GM18870 (cell line): ENCODE measurements at regions not wholly inside any gene's neighbourhood (a gene's known extent, or its start where the extent isn't known, plus 50 kb on each side); places are given as distances from the start of the nearest gene placed in this dataset.
"Not testable (repeated sequence)": the region's sequence is repeated elsewhere in the genome, so short reads cannot be mapped to it uniquely, and the experiment has no call there.

Experiments used
- ATAC-seq: cut with Tn5 transposase; IDR thresholded peaks from one replicate; pipeline ENCODE4 v1.9.1; 2021; ENCODE audit warnings: moderate library complexity; ENCODE audit not compliant: unreplicated experiment

GRCh38 chr4:179164267-179164999 is 1722.2 kb upstream of the AGA start:
- no peak for ATAC-seq

- ATAC-seq, result no peak
Observed at GRCh38 chr4:179165000-179165738, 1722.9 kb upstream of the AGA start.

GRCh38 chr4:179165862-179166261 is 1723.6 kb upstream of the AGA start:
- no peak for ATAC-seq

- not testable (repeated sequence) for ATAC-seq
Observed at GRCh38 chr4:179170308-179170707, 1728.1 kb upstream of the AGA start.

DNA sequence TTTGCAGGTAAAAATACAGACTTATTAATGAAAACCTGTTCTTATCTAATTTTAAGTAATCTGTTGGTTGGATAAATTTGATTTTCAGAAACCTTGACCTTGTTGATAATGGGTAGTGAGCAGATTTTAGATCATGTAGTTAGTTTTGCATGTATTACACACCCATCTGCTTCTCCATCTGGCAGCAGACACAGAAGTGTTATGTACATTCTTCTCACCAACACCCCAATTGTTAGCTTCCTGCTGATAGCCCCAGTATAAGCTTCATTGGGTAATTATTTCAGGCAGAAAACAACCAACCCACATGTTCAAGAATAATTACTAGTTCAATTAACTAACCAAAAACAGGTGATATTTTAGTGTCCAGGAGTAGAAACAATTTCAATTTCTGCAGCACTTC is 1740.5 kb upstream of the AGA start:
- ATAC-seq, result no peak

DNA sequence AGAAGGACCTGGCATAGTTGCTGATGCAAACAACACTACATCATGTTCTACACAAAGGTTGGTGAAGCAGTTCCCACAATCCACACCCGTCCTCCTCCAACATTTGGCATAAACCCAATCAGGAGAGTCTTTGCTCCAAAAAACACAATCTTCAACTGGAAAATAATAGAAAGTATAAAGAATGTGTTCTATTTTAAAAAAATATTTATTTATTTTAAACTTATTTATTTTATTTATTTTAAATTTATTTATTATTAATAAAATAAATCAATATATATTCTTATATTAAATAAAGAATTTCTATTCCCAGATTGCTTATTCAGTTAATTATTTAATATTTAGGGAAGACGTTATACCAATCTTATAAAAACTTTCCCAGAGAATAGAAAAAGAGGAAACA is 1753.7 kb upstream of the AGA start:
- no peak for ATAC-seq

- ATAC-seq, result no peak
Observed at GRCh38 chr4:179196511-179196910, 1754.3 kb upstream of the AGA start.

DNA sequence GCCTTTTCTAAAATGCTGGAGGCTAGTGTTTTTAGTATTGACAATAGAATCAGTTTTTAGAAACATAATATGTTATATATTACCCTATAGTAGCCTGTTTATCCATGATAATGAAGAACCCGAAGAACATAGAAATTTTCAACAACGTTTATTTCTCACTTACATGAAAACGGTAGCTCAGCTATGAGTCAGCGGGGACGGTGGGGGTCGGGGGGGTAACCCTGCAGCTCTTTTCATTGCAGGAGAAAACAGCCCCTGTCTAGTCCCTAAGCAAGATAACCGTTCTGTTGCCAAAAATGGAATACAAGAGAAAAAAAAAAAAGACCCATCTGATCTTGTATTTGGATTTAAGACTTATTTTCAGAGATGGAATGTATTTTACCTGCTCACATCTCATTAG is 1758.4 kb upstream of the AGA start:
- no peak for ATAC-seq

DNA sequence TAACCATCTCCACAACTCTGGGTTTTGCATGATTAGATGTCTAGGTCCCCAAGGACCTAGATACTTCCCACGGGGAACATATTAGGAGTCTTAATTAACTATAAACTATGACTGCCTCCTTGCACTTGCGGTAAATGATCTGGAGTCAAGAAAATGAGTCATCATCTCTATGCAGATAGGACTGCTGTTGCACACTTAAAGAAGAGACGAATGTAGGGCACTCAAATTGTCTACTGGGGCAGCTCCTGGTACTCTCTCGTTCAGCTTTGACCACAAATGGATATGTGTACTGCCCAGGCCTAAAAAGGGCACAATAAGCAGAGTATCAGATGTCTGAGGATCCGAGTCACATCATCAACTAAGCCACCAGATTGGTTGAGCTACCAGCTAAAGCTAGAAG is 1783.4 kb upstream of the AGA start:
- ATAC-seq, result no peak

DNA sequence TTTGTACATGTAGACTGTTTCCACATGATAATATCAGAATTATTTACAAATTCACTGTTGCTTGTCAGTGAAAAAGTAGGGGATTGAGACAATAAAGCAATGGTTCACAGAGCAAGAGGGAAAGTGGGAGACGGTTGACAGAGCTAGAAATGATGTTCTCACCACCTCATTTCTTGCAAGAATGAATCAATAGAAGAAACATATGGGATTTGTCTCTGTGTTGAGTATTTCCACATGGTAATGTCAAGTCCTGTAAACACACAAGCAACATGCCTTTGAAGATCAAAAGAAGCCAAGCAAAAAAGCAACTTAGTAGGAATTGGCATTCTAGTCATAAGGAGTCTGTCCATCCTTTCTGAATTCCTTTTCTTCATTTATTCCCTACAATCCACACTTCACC is 1806.6 kb upstream of the AGA start:
- ATAC-seq, result no peak

- no peak for ATAC-seq
Observed at GRCh38 chr4:179268791-179269190, 1826.6 kb upstream of the AGA start.

- ATAC-seq, result no peak
Observed at GRCh38 chr4:179272282-179272681, 1830.0 kb upstream of the AGA start.

GRCh38 chr4:179278647-179279046 is 1836.4 kb upstream of the AGA start:
- ATAC-seq, result no peak

GRCh38 chr4:179285696-179286095 is 1843.5 kb upstream of the AGA start:
- ATAC-seq, result no peak

GRCh38 chr4:179291657-179292056 is 1849.4 kb upstream of the AGA start:
- ATAC-seq, result no peak

- ATAC-seq, result no peak
Observed at GRCh38 chr4:179292468-179292867, 1850.2 kb upstream of the AGA start.

DNA sequence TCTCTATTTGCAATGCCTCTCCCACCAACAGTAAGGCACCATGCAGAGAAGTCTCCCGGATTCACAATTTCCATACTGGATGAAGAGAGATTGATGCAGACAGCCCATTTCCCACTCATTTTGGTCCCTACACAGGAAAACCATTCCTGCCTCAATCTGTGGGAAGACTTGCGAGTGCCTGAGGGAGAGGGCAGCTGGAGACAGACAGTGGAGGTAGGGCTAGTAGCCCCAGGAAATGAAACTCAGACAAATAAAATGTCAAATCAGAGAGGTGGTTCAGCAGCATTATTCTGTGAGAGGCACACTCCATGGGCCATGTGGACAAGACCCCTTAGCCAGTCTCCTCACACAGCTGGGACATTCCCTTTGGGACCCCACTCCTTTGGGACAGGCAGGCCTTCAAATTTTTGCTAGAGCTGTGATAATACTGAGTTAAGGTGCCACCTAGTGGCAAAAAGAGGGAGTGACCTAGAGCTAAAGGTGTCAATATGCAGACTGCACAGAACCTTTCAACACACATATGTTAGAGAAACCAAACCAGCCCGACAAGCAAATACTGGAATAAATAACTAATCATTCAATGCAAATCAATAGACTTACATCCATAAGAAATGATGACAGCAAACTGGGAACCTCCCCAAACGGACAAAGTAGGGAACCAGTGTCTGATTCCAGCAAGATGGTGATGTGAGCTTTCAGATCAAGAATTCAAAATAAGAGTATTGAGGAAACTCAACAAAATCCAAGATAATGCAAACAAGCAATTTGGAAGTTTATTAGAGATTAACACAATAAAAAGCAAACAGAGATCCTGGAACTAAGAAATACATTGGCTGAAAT is 1865.3 kb upstream of the AGA start:
- peak; percentile 94 for ATAC-seq

- ATAC-seq, result no peak
Observed at GRCh38 chr4:179313823-179314222, 1871.6 kb upstream of the AGA start.

GRCh38 chr4:179325181-179325580 is 1882.9 kb upstream of the AGA start:
- no peak for ATAC-seq

GRCh38 chr4:179328627-179329026 is 1886.4 kb upstream of the AGA start:
- no peak for ATAC-seq

- ATAC-seq, result no peak
Observed at GRCh38 chr4:179331362-179331761, 1889.1 kb upstream of the AGA start.

DNA sequence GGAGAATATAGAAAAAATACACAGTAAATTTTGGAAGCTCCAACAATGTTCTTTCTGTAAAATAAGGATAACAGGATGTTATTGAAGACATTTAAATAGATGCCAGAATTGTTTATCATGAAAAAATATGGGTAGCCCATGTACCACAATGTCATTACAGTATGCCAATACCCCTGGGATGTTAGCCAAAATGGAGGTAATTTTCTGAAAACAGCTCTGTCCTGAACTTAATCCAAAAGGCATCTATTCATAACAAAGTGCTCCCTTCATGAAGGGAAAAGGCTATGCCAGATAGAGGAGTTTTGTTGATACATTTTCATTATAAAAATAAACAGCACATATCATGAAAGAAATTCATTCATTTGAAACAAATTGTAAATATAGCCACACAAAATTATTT is 1902.6 kb upstream of the AGA start:
- ATAC-seq, result no peak
